PC-9 (cell line): ENCODE measurements at regions not wholly inside any gene's neighbourhood (a gene's known extent, or its start where the extent isn't known, plus 50 kb on each side); places are given as distances from the start of the nearest gene placed in this dataset.

ENCODE experiments used
- CTCF ChIP-seq: fragments of 200-600 bp; sonication (generic); conservative IDR thresholded peaks from 2 replicates; pipeline ENCODE4 v1.6.1; 2017; ENCODE audit warnings: mixed run types, antibody characterized with exemption, mild to moderate bottlenecking, moderate library complexity
- EZH2 ChIP-seq: fragments of 200-600 bp; sonication (generic); IDR thresholded peaks from 2 replicates; pipeline ENCODE4 v1.8.0; 2017; ENCODE audit warnings: antibody characterized with exemption, low read depth

- TF ChIP-seq EZH2 (no peak), CTCF (no peak)
Observed at GRCh38 chr5:41656597-41656996, 146.2 kb upstream of the PLCXD3 start.
